NCI-H1092 treated with DMSO at 0.1 percent for 48 hours (cell line): ENCODE measurements at regions not wholly inside any gene's neighbourhood (a gene's known extent, or its start where the extent isn't known, plus 50 kb on each side); places are given as distances from the start of the nearest gene placed in this dataset.
"Not testable (repeated sequence)": the region's sequence is repeated elsewhere in the genome, so short reads cannot be mapped to it uniquely, and the experiment has no call there.

Source experiments
- DNase-seq: peaks from one replicate; lab custom pipeline; 2025; lab: John Stamatoyannopoulos, UW

GRCh38 chr7:45407730-45408408 is 166.3 kb upstream of the ADCY1 start:
- DNase-seq = peak; percentile 19

GRCh38 chr7:45408409-45408737 is 165.8 kb upstream of the ADCY1 start:
- DNase-seq = no peak

- no peak for DNase-seq
Measured at GRCh38 chr7:45410893-45411292, 163.3 kb upstream of the ADCY1 start.

- no peak for DNase-seq
Measured at GRCh38 chr7:45413419-45413818, 160.7 kb upstream of the ADCY1 start.

DNA sequence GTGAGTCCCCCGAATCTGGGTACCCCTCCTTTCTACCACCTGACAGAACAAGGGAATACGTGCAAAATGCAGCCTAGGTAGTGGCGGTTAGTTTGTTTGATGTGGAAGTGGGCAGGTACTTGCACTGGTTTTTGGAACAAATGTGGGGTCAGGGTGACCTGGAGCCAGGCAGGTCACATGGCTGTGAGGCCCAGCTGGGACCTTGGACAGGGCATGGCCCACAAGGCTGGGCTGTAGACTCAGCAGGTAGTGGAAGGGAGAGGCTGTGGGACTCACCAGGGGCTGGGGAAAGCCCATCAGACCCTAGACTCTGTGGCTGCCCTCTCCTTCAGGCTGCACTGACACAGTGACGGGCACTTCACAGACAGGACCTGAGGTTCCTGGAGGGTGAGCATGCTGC is 159.9 kb upstream of the ADCY1 start:
- no peak for DNase-seq

- no peak for DNase-seq
Measured at GRCh38 chr7:45415265-45415664, 158.9 kb upstream of the ADCY1 start.

- no peak for DNase-seq
Measured at GRCh38 chr7:45416846-45417245, 157.3 kb upstream of the ADCY1 start.

DNA sequence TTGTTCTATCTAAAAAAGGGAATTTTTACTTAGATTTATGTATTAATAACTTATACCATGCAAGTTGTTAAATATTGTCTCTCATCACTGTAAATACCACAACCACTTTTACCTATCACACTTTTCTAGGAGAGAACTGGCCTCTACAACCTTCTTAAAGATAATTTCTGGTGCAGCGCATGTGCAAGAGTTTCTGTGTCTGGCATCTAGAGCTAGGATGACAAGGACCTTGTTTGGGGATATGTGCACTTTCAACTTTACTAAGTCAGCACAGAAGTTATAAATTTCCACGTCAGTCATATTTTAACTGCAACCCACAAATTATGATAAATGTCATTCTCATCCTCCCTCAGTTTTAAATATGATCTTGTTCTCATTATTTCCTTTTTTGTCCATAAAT is 156.9 kb upstream of the ADCY1 start:
- DNase-seq = no peak

DNA sequence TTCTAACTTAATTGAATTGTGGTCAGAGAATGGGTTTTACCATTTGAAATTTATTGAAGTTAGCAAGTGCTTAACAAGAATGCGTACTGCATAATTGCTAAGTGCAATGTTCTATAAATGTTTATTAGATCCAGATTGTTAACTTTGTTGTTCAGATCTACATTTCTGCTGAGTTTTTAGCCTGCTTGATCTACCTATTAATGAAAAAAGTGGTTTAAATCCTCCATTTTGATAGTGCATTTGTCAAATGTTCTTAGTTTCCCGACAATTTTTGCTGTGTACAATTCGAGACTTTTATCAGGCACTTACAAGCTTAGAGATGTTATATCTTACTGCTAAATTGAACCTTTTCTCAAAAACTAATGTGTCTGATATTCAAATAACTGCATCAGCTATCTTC is 156.4 kb upstream of the ADCY1 start:
- DNase-seq = no peak

DNA sequence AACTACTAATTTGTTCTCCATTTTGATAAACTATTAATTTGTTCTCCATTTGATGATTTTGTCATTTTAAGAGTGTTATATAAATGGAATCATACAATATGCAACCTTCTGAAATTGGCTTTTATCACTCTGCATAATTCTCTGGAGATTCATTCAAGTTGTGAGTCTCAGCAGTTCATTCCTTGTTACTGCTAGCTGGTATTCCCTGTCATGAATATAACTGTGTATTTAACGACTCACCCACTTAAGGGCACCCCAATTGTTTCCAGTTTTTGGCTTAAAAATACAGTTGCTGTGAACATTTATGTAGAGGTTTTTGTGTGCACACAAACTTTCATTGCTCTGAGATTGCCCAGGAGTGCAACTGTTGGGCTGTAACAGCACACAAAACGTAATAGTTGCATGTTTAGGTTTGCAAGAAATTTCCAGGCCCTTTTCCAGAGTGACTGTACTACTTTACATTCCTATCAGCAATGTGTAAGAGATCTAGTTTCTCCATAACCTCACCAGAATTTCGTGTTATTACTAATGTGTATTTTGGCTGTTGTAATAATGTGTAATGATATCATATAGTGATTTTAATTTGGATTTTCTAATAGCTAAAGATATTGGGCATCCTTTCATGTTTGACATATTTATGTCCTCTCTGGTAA is 153.2 kb upstream of the ADCY1 start:
- DNase-seq = no peak

DNA sequence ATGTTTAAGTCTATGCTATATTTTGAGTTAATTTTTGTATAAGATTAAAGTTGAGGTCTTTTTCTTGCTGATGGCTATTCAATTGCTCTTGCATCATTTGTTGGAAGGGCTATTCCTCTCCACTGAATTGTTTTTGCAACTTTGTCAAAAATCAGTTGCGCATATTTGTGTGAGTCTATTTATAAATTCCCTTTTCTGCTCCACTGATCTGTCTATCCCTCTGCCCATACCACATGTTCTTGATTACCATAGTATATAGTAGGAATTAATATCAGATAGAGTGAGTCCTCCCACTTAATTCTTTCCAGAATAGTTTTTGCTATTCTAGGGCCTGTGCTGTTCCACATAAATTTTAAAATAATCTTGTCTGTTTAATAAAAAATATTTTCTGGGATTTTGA is 152.4 kb upstream of the ADCY1 start:
- no peak for DNase-seq

- DNase-seq = no peak
Measured at GRCh38 chr7:45430397-45430796, 143.8 kb upstream of the ADCY1 start.

GRCh38 chr7:45434167-45434784 is 139.9 kb upstream of the ADCY1 start:
- DNase-seq = no peak

DNA sequence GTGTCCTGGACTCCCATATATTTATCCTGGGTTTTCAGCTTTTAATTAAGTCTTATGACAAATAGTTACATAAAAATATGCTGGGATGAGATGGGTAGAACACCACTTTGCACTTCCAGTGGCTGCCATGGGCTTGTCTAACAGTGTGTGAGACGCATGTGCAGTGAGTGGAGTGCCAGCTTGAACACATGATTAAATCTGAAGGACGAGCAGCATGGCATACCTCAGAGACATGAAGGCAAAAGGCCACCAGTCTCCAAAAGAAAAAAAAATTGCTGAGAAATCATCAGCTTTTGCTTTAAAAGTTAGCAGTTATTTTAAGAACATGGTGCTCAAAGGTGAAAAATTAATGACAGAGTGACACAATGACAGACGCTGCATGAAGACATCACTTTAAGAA is 139.0 kb upstream of the ADCY1 start:
- no peak for DNase-seq

- no peak for DNase-seq
Measured at GRCh38 chr7:45435846-45436245, 138.3 kb upstream of the ADCY1 start.

DNA sequence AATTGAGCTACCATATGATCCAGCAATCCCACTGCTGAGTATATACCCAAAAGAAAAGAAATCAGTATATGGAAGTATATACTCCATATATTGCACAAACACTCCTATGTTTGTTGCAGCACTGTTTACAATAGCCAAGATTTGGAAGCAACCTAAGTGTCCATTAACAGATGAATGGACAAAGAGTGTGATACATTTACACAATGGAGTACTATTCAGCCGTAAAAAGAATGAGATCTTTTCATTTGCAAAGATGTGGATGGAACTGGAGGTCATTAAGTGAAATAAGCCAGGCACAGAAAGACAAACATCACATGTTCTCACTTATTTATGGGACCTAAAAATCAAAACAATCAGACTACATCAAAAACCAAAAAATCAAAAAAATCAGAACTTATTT is 133.4 kb upstream of the ADCY1 start:
- not testable (repeated sequence) for DNase-seq

DNA sequence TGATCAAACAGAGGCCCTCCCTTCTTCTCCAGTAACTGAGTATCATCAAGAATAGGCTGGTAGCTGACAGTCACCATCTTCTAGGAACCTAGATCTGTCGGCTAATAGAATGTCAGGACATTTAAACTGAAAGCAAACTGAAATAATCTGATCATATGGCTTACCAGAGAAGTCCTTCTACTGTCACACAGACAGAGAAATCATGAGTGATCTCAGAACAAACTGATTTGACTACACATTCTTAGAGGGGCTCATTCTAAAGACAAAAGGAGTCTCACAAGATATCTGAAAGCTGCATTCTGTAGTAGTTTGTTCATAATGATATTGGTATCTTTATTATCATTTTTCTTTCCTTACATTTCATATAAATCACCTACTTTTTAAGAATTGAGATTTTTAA is 130.9 kb upstream of the ADCY1 start:
- no peak for DNase-seq

DNA sequence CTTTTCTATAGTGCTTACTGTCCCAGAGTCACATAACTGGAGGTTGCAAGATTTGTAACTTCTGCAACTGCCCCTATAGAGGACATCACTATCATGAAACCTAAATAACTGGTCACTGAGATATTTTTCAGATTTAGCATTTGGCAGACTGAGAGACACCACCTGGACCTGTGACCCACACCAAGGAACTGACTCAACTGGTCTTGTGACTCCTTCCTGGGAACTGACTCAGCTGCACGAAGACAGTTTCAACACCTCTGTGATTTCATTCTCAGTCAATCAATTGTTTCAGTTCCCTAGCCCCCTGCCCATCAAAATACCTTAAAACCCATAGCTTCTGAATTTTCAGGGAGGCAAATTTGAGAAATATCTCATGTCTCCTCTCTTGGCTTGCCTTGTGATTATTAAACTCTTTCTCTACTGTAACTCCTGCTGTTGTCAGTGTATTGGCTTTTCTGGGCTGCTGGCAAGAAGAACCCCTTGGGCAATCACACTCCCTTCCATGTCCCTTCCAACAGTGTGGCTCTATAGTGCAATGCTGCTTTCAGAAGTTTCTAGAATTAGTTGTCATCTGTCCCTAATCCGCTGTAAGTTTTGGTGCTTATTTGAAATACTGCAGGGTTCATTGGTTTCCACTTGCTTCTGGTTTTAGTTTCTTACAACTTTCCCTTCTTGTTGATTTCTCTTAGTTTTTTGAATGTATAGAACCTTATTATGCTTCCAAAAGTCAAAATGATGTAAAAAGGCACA is 127.8 kb upstream of the ADCY1 start:
- DNase-seq = no peak

DNA sequence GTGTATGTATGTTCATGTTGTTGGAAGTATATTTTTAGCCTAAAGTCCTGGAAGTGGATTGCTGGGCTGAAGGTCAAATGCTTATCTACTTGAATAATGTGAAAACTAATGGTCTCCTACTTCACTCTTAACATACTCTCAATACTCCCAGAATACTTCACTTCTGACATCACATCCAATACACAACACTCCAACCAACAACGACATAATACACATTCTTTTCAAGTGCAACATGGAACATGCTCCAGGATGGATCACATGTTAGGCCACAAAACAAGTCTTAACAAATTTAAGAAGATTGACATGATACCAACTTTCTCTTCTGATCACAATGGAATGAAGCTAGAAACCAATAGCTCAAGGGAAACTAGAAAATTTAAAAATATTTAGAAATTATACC is 126.9 kb upstream of the ADCY1 start:
- DNase-seq = no peak

- DNase-seq = no peak
Measured at GRCh38 chr7:45450571-45451204, 123.5 kb upstream of the ADCY1 start.

GRCh38 chr7:45451342-45452035 is 122.7 kb upstream of the ADCY1 start:
- DNase-seq = no peak

DNA sequence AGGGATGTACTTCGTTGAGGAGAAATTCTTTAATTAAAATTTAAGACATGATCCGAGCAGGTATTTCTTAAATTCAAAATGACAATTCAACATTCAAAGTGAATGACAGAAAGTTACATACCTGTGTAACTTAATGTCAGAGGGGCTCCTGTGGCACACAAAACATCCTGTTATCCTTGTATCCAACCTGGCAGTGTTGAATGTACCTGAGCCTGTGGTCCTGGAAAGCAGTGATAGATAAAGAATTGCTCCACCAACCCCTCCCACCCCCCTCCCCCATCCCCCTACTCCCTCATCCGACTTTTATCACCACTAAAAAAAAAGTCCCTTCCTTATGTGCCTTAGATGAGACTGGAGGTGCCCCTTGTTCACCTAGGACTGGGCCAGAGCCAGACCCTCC is 119.4 kb upstream of the ADCY1 start:
- DNase-seq = no peak
